OCI-LY7 (cell line): ENCODE measurements at regions not wholly inside any gene's neighbourhood (a gene's known extent, or its start where the extent isn't known, plus 50 kb on each side); places are given as distances from the start of the nearest gene placed in this dataset.
A peak's percentile ranks its signal among the peaks of the same experiment; 100 is the strongest.

Source experiments
- BruUV-seq: library from RNA; stranded (reverse); fragments of 400-500 nt; replicated peaks from 2 replicates; lab custom pipeline; 2021; lab: Mats Ljungman, UMichigan
- CTCF ChIA-PET: fragments of 300-600 bp; sonication (Branson Sonifier 250); formaldehyde crosslinking; loops from one replicate; lab custom pipeline; 2022; ENCODE audit warnings: antibody characterized with exemption; ENCODE audit not compliant: unreplicated experiment; lab: Charles Lee
- POLR2A ChIA-PET: fragments of 300-600 bp; sonication (Branson Sonifier 250); formaldehyde crosslinking; loops from one replicate; lab custom pipeline; 2022; ENCODE audit warnings: antibody characterized with exemption; lab: Charles Lee
- DNase-seq: peaks from one replicate; pipeline ENCODE4 v3.0.0-alpha.2; 2015; ENCODE audit warnings: low spot score
- H2AFZ ChIP-seq: fragments of 200-600 bp; sonication (generic), shearing (Covaris generic); 2 replicates; pipeline ENCODE4 v1.6.1; 2014; ENCODE audit warnings: mild to moderate bottlenecking, antibody characterized with exemption, low read length, moderate library complexity
- H3K27ac ChIP-seq: fragments of 200-600 bp; sonication (generic); 2 replicates; pipeline ENCODE4 v1.5.1; 2014; ENCODE audit warnings: mixed run types, low read depth, mild to moderate bottlenecking, moderate library complexity, low read length, inconsistent platforms; ENCODE audit not compliant: poor library complexity, severe bottlenecking
- H3K36me3 ChIP-seq: fragments of 200-600 bp; sonication (generic); 2 replicates; pipeline ENCODE4 v1.6.1; 2014; ENCODE audit warnings: mild to moderate bottlenecking, antibody characterized with exemption, low read length, moderate library complexity, mixed read lengths; ENCODE audit not compliant: insufficient read depth
- H3K4me1 ChIP-seq: fragments of 200-600 bp; sonication (generic); 2 replicates; pipeline ENCODE4 v1.5.1; 2014; ENCODE audit warnings: mild to moderate bottlenecking, low read length; ENCODE audit not compliant: insufficient read depth, poor library complexity, severe bottlenecking
- H3K4me2 ChIP-seq: fragments of 200-600 bp; sonication (generic); 2 replicates; pipeline ENCODE4 v1.6.1; 2014; ENCODE audit warnings: mild to moderate bottlenecking, low read length
- H3K4me3 ChIP-seq: fragments of 200-600 bp; sonication (generic); 2 replicates; pipeline ENCODE4 v1.5.1; 2014; ENCODE audit warnings: mild to moderate bottlenecking, low read depth, low read length; ENCODE audit not compliant: poor library complexity, severe bottlenecking
- H3K79me2 ChIP-seq: fragments of 200-600 bp; sonication (generic); 2 replicates; pipeline ENCODE4 v1.6.1; 2016; ENCODE audit warnings: low read depth, mild to moderate bottlenecking, low read length, moderate library complexity, mixed read lengths; ENCODE audit not compliant: insufficient read depth
- H3K9me2 ChIP-seq: fragments of 200-600 bp; sonication (generic); 2 replicates; pipeline ENCODE4 v1.6.1; 2016; ENCODE audit warnings: mild to moderate bottlenecking, low read length, mixed read lengths; ENCODE audit not compliant: insufficient read depth
- H3K9me3 ChIP-seq: fragments of 200-600 bp; sonication (generic); 2 replicates; pipeline ENCODE4 v1.6.1; 2014; ENCODE audit warnings: mild to moderate bottlenecking, mixed run types, low read length, mixed read lengths
- H4K20me1 ChIP-seq: fragments of 200-600 bp; sonication (generic); 2 replicates; pipeline ENCODE4 v1.6.1; 2014; ENCODE audit warnings: mild to moderate bottlenecking, antibody characterized with exemption, low read length, moderate library complexity, mixed read lengths; ENCODE audit not compliant: insufficient read depth
- EZH2phosphoT487 ChIP-seq: fragments of 200-600 bp; sonication (generic); IDR thresholded peaks from 2 replicates; pipeline ENCODE4 v1.6.1; 2018; ENCODE audit warnings: low read depth, borderline replicate concordance, mild to moderate bottlenecking, mixed run types, antibody characterized with exemption, low read length, moderate library complexity, mixed read lengths
- intact Hi-C: fragments of 100-400 bp; cut with micrococcal nuclease; formaldehyde crosslinking; loops from one replicate; pipeline ENCODE4 v1.10.0; 2022; ENCODE audit not compliant: unreplicated experiment
- TF ChIP-seq, protein P1 (sequence below): fragments of 200-600 bp; sonication (generic); conservative IDR thresholded peaks from 2 replicates; pipeline ENCODE4 v1.5.1; 2014; ENCODE audit warnings: mild to moderate bottlenecking, antibody characterized with exemption, low read length, moderate library complexity, mixed read lengths

DNA sequence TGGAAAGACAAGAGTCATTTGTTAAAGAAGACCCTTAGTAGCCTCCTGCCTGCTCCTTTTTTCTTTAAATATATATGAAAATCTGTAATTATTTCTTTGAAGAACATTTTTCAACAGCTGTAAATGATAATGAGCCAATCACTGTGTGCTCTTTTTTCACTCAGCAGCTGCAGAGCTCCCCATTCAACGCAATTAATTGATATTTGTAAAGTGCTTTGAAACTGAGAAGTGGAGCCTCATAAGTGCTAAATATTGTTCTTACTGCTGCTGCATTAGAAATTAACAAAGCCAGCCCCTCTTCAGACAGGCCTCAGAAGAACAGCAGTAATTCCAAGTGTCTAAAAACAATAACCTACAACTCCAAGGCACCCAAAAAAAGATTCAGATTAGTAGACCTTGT, 224.3 kb downstream of the GXYLT1 start:
- intact Hi-C loops, result loop anchor here (5.0 kb wide), 1 partner anchor 102 kb away; no protein-coding TSS in a partner anchor
- Histone ChIP-seq H4K20me1 (no peaks in the 10 kb centered on the region), H3K4me2 (no peak overlapping the region), H3K4me3 (no peak overlapping the region), H2AFZ (peak overlapping the region; percentile 40; the same call in 1 of the 2 replicates), H3K4me1 (peaks cover 7% of the 10 kb centered on the region), H3K27ac (no peak overlapping the region), H3K9me2 (no peaks in the 10 kb centered on the region), H3K36me3 (no peaks in the 10 kb centered on the region), H3K9me3 (no peaks in the 10 kb centered on the region), H3K79me2 (no peaks in the 10 kb centered on the region)
- CTCF ChIA-PET, result no interaction called here
- POLR2A ChIA-PET, result interaction anchor here (0.6 to 1.1 kb wide), 3 partner anchors 19 to 225 kb away, joined by 3 to 4 read pairs (median 4); partner anchors contain the start of gene GXYLT1
- TF ChIP-seq EZH2phosphoT487, result no peak
- TF ChIP-seq, protein P1, sequence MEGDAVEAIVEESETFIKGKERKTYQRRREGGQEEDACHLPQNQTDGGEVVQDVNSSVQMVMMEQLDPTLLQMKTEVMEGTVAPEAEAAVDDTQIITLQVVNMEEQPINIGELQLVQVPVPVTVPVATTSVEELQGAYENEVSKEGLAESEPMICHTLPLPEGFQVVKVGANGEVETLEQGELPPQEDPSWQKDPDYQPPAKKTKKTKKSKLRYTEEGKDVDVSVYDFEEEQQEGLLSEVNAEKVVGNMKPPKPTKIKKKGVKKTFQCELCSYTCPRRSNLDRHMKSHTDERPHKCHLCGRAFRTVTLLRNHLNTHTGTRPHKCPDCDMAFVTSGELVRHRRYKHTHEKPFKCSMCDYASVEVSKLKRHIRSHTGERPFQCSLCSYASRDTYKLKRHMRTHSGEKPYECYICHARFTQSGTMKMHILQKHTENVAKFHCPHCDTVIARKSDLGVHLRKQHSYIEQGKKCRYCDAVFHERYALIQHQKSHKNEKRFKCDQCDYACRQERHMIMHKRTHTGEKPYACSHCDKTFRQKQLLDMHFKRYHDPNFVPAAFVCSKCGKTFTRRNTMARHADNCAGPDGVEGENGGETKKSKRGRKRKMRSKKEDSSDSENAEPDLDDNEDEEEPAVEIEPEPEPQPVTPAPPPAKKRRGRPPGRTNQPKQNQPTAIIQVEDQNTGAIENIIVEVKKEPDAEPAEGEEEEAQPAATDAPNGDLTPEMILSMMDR, result no peak
- no peak for DNase-seq
- no TSS peak for BruUV-seq

DNA sequence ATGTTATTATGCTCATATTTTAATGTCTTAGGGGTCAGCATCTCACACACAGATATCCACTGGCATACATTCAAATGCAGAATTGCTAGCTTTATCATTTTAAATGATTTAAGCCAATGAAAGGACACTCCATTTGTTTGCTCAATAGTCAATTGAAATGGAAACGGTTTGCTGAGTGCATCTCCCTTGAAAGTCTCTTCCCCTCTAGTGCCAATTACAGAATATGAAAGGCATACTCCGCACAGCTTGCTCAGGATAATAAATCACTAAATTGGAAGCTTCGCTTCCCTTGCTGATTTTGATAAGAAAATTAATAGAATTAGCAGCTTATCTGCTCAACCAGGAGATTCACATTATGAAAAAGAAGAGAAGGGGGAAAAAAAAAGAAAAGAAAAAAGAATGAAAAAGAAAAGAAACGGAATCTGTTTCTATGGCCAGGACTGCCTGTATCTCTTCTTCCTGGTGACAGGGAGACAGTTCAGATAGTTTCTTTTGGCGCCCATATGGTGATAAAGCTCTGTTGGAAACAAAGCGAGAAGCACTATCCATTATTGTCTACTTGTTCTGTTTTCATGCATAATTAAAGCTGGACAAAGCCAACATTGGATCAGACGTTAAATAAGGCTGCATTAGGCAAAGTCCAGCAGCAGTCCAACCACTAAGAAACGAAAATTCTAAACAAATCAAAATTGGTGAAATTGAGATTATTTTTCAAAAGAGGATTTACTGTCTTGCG, 225.0 kb downstream of the GXYLT1 start:
- H3K9me2 ChIP-seq, result no peaks in the 10 kb centered on the region
- TF ChIP-seq, protein P1, result no peak
- TF ChIP-seq EZH2phosphoT487, result no peak
- no peak overlapping the region for H3K4me3 ChIP-seq
- no peak for DNase-seq
- no TSS peak for BruUV-seq
- no peaks in the 10 kb centered on the region for H3K36me3 ChIP-seq
- H3K9me3 ChIP-seq, result 0 out of 2 replicates have a peak, but pooled peaks cover 4% of the 10 kb centered on the region
- peaks cover 7% of the 10 kb centered on the region for H3K4me1 ChIP-seq
- H3K27ac ChIP-seq, result no peak overlapping the region
- ChIA-PET POLR2A (interaction anchor here (0.6 to 1.1 kb wide), 2 partner anchors 20 to 339 kb away, joined by 3 to 4 read pairs; no protein-coding TSS in a partner anchor), CTCF (no interaction called here)
- no peaks in the 10 kb centered on the region for H4K20me1 ChIP-seq
- intact Hi-C loops, result loop anchor here (5.0 kb wide), 1 partner anchor 103 kb away; no protein-coding TSS in a partner anchor
- H2AFZ ChIP-seq, result no peak overlapping the region
- H3K79me2 ChIP-seq, result no peaks in the 10 kb centered on the region
- no peak overlapping the region for H3K4me2 ChIP-seq

DNA sequence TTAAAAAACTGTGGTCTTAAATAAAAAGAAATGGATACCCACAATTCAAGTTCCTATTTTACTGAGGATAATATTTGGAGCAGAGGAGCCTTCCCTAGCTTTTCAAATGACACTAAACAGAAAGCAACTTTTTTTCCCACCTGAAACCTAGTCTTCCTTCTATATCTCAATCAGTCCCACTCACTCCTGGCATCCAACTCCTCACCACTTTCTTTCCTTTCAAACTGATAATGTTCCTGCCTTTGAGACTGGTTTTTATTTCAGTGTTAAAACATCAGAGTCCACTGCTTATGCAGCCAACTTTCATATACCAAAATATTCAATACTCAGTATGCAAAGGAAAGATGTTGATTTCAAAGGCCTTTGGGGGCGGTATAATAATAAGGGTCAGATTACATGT, 225.6 kb downstream of the GXYLT1 start:
- H3K79me2 ChIP-seq, result no peaks in the 10 kb centered on the region
- H4K20me1 ChIP-seq, result no peaks in the 10 kb centered on the region
- H3K9me2 ChIP-seq, result no peaks in the 10 kb centered on the region
- H3K36me3 ChIP-seq, result no peaks in the 10 kb centered on the region
- H3K27ac ChIP-seq, result no peak overlapping the region
- no TSS peak for BruUV-seq
- H3K9me3 ChIP-seq, result 0 out of 2 replicates have a peak, but pooled peaks cover 6% of the 10 kb centered on the region
- no peak overlapping the region for H3K4me3 ChIP-seq
- H2AFZ ChIP-seq, result no peak overlapping the region
- no peak for TF ChIP-seq EZH2phosphoT487
- TF ChIP-seq, protein P1, result no peak
- peaks cover 14% of the 10 kb centered on the region for H3K4me1 ChIP-seq
- CTCF ChIA-PET, result no interaction called here
- H3K4me2 ChIP-seq, result no peak overlapping the region
- POLR2A ChIA-PET, result interaction anchor here (0.6 to 1.1 kb wide), 2 partner anchors 21 to 340 kb away, joined by 3 to 4 read pairs; no protein-coding TSS in a partner anchor
- intact Hi-C loops, result no loop called here
- DNase-seq, result no peak
